ENCODE measurements at regions not wholly inside any gene's neighbourhood (a gene's known extent, or its start where the extent isn't known, plus 50 kb on each side); places are given as distances from the start of the nearest gene placed in this dataset.
"Not testable (repeated sequence)": the region's sequence is repeated elsewhere in the genome, so short reads cannot be mapped to it uniquely, and the experiment has no call there.

- no peak for DNase-seq (ENCODE audit: low read depth)
These were observed 120.8 kb upstream of the CDCA7L start for GRCh38 chr7:22066522-22066921.

- no peak for DNase-seq (ENCODE audit: low read depth)
These were observed 119.1 kb upstream of the CDCA7L start for GRCh38 chr7:22064816-22065215.

GRCh38 chr7:22061775-22062174 is 116.1 kb upstream of the CDCA7L start:
- no peak for DNase-seq (ENCODE audit: low read depth)

- no peak for DNase-seq (ENCODE audit: low read depth)
These were observed 115.2 kb upstream of the CDCA7L start for GRCh38 chr7:22060863-22061262.

GRCh38 chr7:22060197-22060596 is 114.5 kb upstream of the CDCA7L start:
- DNase-seq (ENCODE audit: low read depth), result no peak

DNA sequence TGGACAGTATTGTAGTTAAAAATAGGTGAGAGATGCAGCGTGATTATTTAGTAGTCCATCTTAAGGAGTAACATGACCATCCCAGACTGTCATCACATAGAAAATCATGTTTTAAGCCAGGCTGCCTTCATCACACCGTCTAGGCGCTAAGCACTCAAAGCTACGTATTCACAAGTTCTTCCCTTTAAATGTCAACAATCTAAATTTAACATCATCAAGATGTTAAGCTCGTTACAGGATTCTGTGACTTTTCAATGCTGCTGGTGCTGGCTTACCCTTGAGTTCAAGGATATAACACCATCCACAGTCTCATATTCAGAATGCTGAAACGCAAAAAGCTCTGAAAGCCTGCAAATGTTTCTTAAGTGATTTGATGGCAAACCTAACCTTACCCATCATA is 109.5 kb upstream of the CDCA7L start:
- no peak for DNase-seq (ENCODE audit: low read depth)

GRCh38 chr7:22052674-22053365 is 107.1 kb upstream of the CDCA7L start:
- no peak for DNase-seq (ENCODE audit: low read depth)

- no peak for DNase-seq (ENCODE audit: low read depth)
These were observed 106.4 kb upstream of the CDCA7L start for GRCh38 chr7:22051886-22052673.

DNA sequence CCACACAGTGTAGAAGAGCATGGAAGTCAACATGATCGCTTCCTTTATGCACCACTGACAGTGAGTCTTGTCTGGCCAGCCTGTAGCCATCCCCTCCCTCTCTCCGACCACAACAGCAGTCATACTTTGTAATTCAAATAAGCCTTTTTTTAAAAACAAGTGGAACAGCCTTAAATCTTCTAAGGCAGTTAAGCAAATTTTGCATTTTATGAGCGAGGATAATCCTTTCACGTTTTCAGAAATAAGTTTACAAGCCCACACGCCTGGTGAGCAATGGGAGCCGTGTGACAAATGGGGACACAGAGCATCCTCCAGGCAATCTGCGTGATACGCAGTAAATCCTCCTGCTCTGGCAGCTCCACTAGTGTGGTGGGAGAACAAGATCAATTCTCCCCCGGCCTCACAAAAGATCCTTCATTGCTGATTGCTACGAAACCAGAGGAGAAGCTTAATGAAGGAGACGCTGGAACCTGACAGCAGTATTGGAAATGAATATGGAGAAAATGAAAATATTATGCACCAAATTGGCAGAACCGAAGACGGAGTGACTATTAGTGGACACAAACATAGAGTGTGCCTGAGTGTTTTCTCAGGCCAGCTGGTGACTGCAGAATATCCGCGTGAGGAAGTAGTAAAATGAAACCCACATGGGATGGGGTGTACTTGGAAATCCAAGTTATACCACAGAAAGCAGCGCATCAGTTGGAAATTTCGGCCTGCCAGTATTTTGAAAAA is 104.2 kb upstream of the CDCA7L start:
- no peak for DNase-seq (ENCODE audit: low read depth)

DNA sequence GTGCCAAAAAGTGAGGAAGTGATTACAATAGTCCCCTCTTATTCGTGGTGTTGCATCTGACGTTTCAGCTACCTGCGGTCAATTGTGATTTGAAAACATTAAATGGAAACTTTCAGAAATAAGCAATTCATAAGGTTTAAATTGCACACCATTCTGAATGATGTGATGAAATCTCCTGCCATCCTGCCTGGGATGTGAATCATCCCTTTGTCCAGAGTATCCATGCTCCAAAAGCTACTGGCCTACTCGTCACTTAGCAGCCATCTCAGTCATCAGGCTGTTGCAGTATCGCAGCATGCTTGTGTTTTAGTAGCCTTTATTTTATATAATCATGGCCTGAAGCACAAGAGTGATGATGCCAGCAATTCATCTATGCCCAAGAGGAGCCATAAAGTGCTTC is 97.7 kb upstream of the CDCA7L start:
- no peak for DNase-seq (ENCODE audit: low read depth)

DNA sequence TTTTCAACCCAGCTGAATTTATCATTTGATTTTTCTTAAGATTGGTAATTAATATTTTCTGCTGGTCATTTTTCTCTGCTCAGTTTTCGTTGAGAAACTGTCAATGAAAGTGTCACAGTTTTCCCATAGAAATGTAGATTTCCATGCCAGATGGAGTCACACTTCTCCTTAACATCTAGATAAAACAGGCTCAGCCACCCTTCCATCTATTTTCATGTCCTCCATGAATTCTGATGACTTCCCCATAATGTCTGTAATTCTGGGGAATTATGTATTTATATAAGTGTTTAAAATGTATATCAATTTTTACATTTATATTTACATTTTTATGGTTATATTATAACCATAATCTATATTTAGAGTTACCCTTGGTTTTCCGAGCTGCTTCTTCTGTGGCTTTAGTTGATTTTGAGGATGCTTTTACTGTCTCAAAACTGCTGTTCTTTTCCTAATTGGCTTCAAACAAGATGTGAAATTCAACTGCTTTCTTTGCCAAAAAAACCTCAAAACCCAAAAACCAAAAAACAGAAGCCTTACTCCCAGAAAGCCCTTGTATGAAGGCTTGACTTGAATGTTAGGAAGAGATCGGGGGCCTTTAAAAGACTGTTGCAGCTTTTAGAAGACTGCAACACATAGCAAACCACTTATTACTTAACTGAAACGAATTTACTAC is 95.4 kb upstream of the CDCA7L start:
- DNase-seq (ENCODE audit: low read depth), result no peak

DNA sequence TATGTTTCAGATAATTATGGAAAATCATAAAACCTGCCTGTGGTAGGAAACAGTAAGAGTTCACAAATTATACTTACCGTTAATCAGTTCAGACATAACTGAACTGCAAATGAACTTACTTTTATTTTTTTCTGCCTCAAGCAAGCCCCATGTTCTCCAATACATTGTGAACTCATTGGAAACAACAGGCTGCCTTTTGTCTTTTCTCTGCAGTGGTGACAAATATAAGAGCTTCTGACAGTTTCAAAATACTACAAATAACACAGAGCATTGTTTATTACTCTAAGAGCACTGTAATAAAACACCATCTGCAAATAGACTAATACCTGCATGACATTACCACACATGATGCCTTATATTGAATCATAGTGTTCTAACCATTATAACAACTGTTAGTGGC is 94.0 kb upstream of the CDCA7L start:
- no peak for DNase-seq (ENCODE audit: low read depth)

DNA sequence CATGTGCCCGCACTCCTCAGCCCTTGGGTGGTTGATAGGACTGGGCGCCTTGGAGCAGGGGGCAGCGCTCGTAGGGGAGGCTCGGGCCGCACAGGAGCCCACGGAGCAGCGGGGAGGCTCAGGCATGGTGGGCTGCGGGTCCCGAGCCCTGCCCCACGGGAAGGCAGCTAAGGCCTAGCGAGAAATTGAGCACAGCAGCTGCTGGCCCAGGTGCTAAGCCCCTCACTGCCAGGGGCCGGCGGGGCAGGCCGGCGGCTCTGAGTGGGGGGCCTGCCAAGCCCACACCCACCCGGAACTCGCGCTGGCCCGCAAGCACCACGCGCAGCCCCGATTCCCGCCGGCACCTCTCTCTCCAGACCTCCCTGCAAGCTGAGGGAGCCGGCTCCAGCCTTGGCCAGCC is 86.7 kb upstream of the CDCA7L start:
- DNase-seq (ENCODE audit: low read depth), result not testable (repeated sequence)

DNA sequence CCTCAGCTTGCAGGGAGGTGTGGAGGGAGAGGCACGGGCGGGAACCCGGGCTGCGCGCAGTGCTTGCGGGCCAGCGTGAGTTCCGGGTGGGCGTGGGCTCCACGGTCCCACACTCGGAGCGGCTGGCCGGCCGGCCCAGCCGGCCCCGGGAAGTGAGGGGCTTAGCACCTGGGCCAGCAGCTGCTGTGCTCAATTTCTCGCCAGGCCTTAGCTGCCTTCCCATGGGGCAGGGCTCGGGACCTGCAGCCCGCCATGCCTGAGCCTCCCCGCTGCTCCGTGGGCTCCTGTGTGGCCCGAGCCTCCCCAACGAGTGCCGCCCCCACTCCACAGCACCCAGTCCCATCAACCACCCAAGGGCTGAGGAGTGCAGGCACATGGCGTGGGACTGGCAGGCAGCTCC is 83.0 kb upstream of the CDCA7L start:
- not testable (repeated sequence) for DNase-seq (ENCODE audit: low read depth)

DNA sequence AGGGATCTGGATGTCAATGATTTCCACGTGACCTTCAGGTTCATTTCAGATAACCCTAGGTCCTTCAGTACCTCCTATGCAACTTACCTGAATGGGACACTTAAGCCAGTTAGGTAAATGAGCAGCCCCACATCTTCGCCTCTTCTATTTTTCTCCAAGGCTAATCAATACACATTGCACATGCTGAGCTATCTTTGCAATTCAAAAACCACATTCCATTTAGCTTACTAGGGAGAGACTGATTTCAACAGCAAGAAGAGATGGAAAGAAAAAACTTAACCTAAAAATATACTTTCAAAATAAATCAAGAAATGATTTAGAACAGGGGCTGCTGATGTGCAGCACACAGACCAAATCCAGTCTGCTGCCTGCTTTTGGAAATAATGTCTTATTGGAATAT is 81.8 kb upstream of the CDCA7L start:
- DNase-seq (ENCODE audit: low read depth), result no peak

DNA sequence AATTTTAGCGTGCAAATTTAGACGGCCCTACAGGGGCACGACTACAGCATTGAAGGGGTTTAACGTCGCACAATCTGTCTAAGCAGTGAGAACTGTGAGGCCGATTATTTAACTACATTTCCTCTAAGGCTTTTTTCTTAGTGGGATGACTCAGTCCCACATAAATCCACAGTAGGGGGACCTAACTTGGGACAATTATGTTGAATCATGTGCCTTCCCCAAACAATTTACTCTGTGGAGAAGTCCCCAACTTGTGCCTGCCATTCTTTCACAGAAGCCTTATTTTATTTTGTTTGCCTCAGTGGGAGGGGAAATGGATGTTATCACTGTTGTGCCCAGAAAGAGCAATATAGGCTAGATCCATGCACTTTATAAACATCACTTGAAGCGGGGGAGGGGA is 80.3 kb upstream of the CDCA7L start:
- no peak for DNase-seq (ENCODE audit: low read depth)

DNA sequence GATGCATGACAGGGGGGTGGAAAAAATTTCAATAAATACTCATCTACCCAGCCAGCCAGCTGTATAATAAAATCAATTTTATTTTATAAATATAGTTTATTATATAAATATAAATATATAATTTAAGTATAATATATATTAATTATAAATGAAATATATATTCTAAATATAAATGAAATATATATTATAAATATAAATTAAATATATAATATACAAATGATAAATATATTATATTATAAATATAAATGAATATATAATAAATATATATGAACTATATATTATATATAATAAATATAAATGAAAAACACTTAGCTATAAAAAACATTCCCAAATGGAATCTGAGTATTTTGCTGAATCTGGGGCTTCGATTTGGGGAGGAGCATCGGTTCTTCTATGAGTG is 79.4 kb upstream of the CDCA7L start:
- no peak for DNase-seq (ENCODE audit: low read depth)

DNA sequence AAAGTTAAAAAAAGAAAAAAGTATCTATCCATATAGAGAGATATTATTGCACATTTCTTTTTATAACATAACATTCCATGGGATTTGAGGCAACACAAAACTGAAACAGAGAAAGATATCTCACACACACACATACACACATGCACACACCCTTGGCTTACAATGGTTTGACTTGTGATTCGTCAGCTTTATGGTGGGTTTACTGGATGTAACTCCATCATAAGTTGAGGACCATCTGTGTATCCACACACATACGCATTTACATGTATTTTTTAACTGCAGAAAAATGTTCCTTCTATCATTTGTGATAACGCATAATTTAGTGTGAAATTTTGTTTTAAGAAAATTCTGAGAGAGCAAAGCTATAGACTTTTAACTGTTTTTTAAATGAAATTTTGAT is 74.2 kb upstream of the CDCA7L start:
- DNase-seq (ENCODE audit: low read depth), result no peak

- no peak for DNase-seq (ENCODE audit: low read depth)
These were observed 70.8 kb upstream of the CDCA7L start for GRCh38 chr7:22016507-22016906.

- no peak for DNase-seq (ENCODE audit: low read depth)
These were observed 68.0 kb upstream of the CDCA7L start for GRCh38 chr7:22013711-22014110.

- no peak for DNase-seq (ENCODE audit: low read depth)
These were observed 63.0 kb upstream of the CDCA7L start for GRCh38 chr7:22008683-22009082.

DNA sequence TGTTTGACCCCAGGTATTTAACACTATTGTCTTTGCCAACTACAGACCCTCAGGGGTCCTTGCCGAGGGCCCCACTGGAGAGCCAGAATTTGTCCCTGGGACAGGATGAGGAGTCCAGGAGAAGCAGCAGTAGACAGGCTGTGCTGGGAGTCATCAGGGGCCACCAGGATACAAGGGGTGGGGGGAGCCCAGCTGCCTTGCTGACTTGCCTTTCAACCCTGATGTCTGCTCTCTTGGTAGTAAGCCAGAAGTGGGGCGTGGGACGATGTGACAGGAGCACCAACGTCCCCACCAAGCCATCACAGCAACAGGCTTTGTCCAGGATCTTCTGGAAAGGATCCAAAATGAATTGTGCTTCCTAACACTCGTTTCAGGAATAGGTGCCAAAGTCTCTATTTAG is 62.4 kb upstream of the CDCA7L start:
- no peak for DNase-seq (ENCODE audit: low read depth)

Data from myocyte (in vitro differentiated cells).